VCaP (cell line): ENCODE measurements at regions not wholly inside any gene's neighbourhood (a gene's known extent, or its start where the extent isn't known, plus 50 kb on each side); places are given as distances from the start of the nearest gene placed in this dataset.

ENCODE experiments used
- H3K27ac ChIP-seq: fragments of 450-650 bp; 2 replicates; pipeline ENCODE4 v1.5.1; 2017
- CTCF ChIP-seq: fragments of 450-650 bp; conservative IDR thresholded peaks from 2 replicates; pipeline ENCODE4 v1.5.1; 2017; ENCODE audit warnings: mild to moderate bottlenecking, moderate library complexity

GRCh38 chr11:122258446-122259194, 142.6 kb upstream of the BLID start:
- H3K27ac ChIP-seq: no peak overlapping the region
- TF ChIP-seq CTCF: no peak

- no peak for TF ChIP-seq CTCF
- H3K27ac ChIP-seq: no peak overlapping the region
Measured at GRCh38 chr11:122253589-122254231, 137.7 kb upstream of the BLID start.

- no peak for TF ChIP-seq CTCF
- H3K27ac ChIP-seq: no peak overlapping the region
Measured at GRCh38 chr11:122248939-122249338, 132.9 kb upstream of the BLID start.

GRCh38 chr11:122248131-122248530, 132.1 kb upstream of the BLID start:
- H3K27ac ChIP-seq: no peak overlapping the region
- TF ChIP-seq CTCF: no peak

GRCh38 chr11:122246874-122247273, 130.9 kb upstream of the BLID start:
- no peak overlapping the region for H3K27ac ChIP-seq
- no peak for TF ChIP-seq CTCF

GRCh38 chr11:122242731-122243130, 126.7 kb upstream of the BLID start:
- no peak for TF ChIP-seq CTCF
- no peak overlapping the region for H3K27ac ChIP-seq

GRCh38 chr11:122241566-122241965, 125.6 kb upstream of the BLID start:
- no peak overlapping the region for H3K27ac ChIP-seq
- TF ChIP-seq CTCF: no peak
